Colonic mucosa (tissue), 4 donors: ENCODE measurements at regions not wholly inside any gene's neighbourhood (a gene's known extent, or its start where the extent isn't known, plus 50 kb on each side); places are given as distances from the start of the nearest gene placed in this dataset.
"Not testable (repeated sequence)": the region's sequence is repeated elsewhere in the genome, so short reads cannot be mapped to it uniquely, and the experiment has no call there.

Experiments
- DNase-seq: peaks from one replicate; pipeline ENCODE4 v3.0.0-alpha.2; 2020
- H3K27ac ChIP-seq: fragments of 200-600 bp; one replicate; pipeline ENCODE4 v1.8.0; 2021
- H3K27me3 ChIP-seq: fragments of 200-600 bp; one replicate; pipeline ENCODE4 v1.8.0; 2021
- H3K36me3 ChIP-seq: fragments of 200-600 bp; one replicate; pipeline ENCODE4 v1.8.0; 2021
- H3K4me1 ChIP-seq: fragments of 200-600 bp; one replicate; pipeline ENCODE4 v1.8.0; 2021; ENCODE audit warnings: mild to moderate bottlenecking
- H3K4me3 ChIP-seq: fragments of 200-600 bp; one replicate; pipeline ENCODE4 v1.8.0; 2021
- H3K9ac ChIP-seq, 2 donors: one replicate each; pipeline ENCODE4 v1.7.0; 2013; ENCODE audit warnings: control low read depth in 2 of 2, low read depth in 2 of 2, low read length in 2 of 2
- H3K9me3 ChIP-seq: fragments of 200-600 bp; one replicate; pipeline ENCODE4 v1.8.0; 2021
- intact Hi-C: fragments of 100-400 bp; cut with DNase I; formaldehyde crosslinking; loops from one replicate; pipeline ENCODE4 v1.14.1; 2022
- donor health status: healthy.
- donor health status: DM: no; HTN: no; CAD: no.
- donor health status: DM: no; HTN: no; CAD: no.

DNA sequence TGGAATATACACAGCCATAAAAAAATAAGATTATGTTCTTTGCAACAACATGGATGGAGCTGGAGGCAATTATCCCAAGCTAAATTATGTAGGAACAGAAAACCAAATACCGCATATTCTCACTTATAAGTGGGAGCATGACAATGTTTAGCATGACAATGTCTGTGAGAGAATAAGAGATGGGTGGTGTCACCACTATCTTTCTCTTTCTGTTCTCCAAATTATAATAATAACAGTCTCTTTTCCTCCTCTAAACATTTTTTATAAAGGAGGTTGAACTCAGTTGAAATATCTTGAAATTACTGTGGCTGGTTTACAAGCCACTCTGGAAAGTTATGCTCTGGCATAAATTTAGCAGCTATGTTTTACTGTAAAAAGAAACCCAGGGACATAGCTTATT is 108.4 kb upstream of the NBPF19 start:
- H3K9me3 ChIP-seq, intact Hi-C loops, DNase-seq, H3K4me1 ChIP-seq, H3K27me3 ChIP-seq, H3K9ac ChIP-seq, H3K27ac ChIP-seq, H3K4me3 ChIP-seq, H3K36me3 ChIP-seq: not testable (repeated sequence)

GRCh38 chr1:149367472-149368044 is 107.3 kb upstream of the NBPF19 start:
- H3K9ac ChIP-seq, H3K36me3 ChIP-seq, H3K27me3 ChIP-seq, intact Hi-C loops, H3K9me3 ChIP-seq, H3K4me3 ChIP-seq, H3K4me1 ChIP-seq, H3K27ac ChIP-seq, DNase-seq: not testable (repeated sequence)

- H3K4me3 ChIP-seq, H3K27me3 ChIP-seq, H3K4me1 ChIP-seq, DNase-seq, intact Hi-C loops, H3K27ac ChIP-seq, H3K9ac ChIP-seq, H3K36me3 ChIP-seq, H3K9me3 ChIP-seq: not testable (repeated sequence)
These were observed 106.5 kb upstream of the NBPF19 start for GRCh38 chr1:149368337-149368736.

DNA sequence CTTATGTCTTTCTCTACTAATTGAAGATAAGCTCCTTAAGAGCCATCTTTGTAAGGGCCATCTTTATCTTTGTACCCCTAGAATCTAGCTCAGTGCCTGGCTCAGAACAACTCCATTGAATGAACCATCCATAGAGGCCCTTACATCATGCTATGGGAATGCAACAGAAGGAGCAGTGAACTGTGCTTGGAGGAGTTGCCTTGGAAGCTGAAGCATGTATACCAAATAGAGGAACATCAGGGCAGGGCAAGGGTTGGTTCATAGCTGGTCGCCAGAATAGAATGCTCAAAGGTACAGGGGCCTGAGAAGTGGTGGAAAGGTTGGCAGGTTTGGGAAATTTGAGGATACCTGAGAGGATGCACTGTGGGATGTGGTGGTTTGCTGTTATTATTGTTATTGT is 105.8 kb upstream of the NBPF19 start:
- H3K27ac ChIP-seq, H3K27me3 ChIP-seq, DNase-seq, H3K4me3 ChIP-seq, intact Hi-C loops, H3K9ac ChIP-seq, H3K4me1 ChIP-seq, H3K36me3 ChIP-seq, H3K9me3 ChIP-seq: not testable (repeated sequence)

DNA sequence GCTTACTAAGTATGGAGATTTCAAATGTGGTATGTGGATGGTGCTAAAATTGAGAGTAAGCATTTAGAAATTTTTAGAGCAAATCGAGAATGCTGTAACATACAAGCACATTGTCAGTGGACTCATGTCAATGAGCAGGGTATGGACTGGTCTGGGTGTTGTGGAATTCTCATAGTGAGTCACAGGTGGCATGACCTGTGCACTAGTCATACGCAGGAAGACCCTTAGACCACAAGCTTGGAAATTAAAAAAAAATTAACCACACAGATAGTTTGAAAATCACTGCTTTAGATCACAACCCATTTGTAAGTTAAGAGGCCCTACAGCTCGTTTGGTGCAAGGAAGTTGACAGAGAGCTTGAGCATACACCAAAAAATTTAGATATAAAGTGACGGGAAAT is 102.9 kb upstream of the NBPF19 start:
- H3K4me1 ChIP-seq, intact Hi-C loops, H3K27me3 ChIP-seq, H3K9ac ChIP-seq, H3K27ac ChIP-seq, H3K36me3 ChIP-seq, H3K4me3 ChIP-seq, H3K9me3 ChIP-seq, DNase-seq: not testable (repeated sequence)

DNA sequence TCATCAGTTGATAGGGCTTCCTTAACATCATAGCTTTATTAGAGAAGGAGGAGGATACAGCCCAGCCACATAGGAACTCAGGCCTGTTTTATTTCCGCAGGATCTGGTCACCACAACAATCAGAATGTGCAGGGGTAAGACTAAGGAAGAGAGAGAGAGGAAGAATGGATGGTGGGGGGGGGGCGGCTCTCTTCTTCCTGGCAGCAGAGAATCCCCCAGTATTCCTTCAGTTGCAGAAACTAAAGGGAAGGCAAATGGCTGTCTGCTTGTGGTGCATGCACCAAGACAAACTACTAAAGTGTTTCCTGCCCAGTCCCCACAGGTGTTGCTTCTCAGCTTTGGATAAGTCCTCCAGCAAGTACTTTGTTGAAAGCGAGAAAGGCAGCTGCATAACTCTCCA is 96.4 kb upstream of the NBPF19 start:
- H3K27ac ChIP-seq, intact Hi-C loops, H3K27me3 ChIP-seq, H3K9me3 ChIP-seq, H3K9ac ChIP-seq, H3K4me3 ChIP-seq, H3K36me3 ChIP-seq, DNase-seq, H3K4me1 ChIP-seq: not testable (repeated sequence)

GRCh38 chr1:149390173-149390926 is 84.5 kb upstream of the NBPF19 start:
- H3K9me3 ChIP-seq, H3K9ac ChIP-seq, intact Hi-C loops, H3K27me3 ChIP-seq, H3K4me1 ChIP-seq, H3K36me3 ChIP-seq, H3K27ac ChIP-seq: not testable (repeated sequence)
- DNase-seq, result peak; percentile 81
- peak overlapping the region; percentile 31 for H3K4me3 ChIP-seq

DNA sequence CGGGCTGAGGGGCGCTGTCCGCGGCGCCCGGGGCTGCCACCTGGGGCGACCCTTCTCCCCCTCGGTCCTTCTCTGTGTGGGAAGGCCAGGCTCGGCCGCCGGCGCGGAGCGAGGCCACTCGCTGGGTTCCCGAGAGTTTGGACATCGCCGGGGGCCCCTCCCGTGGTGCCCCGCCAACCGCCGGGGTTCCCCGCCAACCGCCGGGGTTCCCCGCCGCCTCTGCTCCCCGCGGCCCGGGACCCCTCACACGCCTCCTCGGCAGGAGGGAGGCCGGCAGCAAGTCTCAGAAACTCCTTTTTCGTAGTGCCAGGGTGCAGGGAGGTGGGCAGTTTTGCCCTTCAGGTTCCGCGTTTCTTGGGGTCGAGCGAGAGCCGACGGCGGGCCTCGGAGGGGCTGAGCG is 83.9 kb upstream of the NBPF19 start:
- H3K9ac ChIP-seq, H3K27me3 ChIP-seq, H3K4me1 ChIP-seq, intact Hi-C loops, DNase-seq, H3K36me3 ChIP-seq, H3K27ac ChIP-seq, H3K9me3 ChIP-seq: not testable (repeated sequence)
- H3K4me3 ChIP-seq, result peak overlapping the region; percentile 31

DNA sequence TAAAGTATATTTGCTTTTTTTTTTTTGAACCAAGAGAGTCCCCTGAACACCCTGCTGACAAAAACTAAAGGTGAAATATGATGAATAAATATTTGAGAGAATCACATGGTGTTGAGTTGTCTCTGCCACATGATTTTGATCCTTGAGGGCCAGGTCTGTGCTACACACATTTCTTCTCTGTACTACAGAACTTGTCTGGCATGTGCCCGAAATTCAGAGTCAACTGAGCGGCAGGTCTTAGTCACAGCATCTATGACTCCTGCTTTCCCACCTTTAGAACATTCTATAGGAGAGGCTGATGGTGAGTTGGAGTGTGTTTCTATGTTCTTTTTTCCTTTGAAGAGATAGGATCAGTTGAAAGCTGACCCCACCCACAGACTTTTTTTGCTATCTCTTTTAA is 79.0 kb upstream of the NBPF19 start:
- intact Hi-C loops, H3K27ac ChIP-seq, H3K36me3 ChIP-seq, H3K9me3 ChIP-seq, H3K4me3 ChIP-seq, DNase-seq, H3K27me3 ChIP-seq, H3K9ac ChIP-seq, H3K4me1 ChIP-seq: not testable (repeated sequence)

DNA sequence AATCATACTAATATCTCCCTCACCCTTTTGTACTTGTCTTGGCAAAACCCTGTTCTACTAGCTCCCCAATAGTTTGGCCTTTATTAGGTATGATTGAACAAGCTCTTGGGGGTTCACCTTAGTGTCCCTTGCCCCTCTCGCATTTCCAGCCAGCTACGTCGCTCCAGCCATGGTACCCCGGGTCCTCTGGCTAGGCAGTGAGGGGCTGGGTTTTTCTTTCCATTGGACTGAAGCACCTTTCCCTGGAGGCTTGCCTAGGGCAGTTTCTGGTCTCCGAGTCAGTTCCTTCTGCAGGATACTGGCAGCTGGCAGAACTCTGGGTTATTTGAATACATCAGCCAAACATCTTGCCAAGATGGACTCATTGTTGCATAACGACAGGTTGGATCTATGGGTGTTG is 76.3 kb upstream of the NBPF19 start:
- DNase-seq, H3K27me3 ChIP-seq, H3K4me1 ChIP-seq, intact Hi-C loops, H3K36me3 ChIP-seq, H3K9ac ChIP-seq, H3K9me3 ChIP-seq, H3K4me3 ChIP-seq, H3K27ac ChIP-seq: not testable (repeated sequence)

DNA sequence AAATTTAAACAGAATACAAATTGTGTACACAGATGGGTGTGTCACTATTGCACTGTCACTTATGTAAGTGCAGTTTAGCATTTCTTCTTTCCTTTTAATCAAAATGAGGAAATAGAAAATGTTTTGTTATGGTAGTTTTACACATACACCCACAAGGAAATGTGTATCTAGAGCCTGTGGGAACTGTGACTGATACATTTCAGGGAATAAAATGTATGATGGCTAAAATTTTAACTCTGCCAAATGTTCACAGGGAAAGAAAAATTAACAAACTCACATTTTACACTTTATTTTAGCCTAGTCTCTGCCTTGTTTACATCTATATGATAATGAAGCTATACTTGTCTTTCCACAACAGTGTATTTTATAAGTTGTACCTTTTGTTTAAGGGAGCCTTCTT is 66.4 kb upstream of the NBPF19 start:
- H3K9ac ChIP-seq, H3K27ac ChIP-seq, intact Hi-C loops: not testable (repeated sequence)

GRCh38 chr1:149415373-149415772 is 59.5 kb upstream of the NBPF19 start:
- H3K4me1 ChIP-seq, H3K36me3 ChIP-seq, intact Hi-C loops, DNase-seq, H3K27ac ChIP-seq, H3K9ac ChIP-seq, H3K4me3 ChIP-seq, H3K9me3 ChIP-seq, H3K27me3 ChIP-seq: not testable (repeated sequence)

More for the DNA sequence above, 66.4 kb upstream of the NBPF19 start:
- not testable (repeated sequence) for H3K36me3 ChIP-seq, H3K9me3 ChIP-seq, H3K4me3 ChIP-seq, H3K4me1 ChIP-seq, DNase-seq, H3K27me3 ChIP-seq

GRCh38 chr1:149418782-149419181 is 56.1 kb upstream of the NBPF19 start:
- H3K4me3 ChIP-seq, DNase-seq, H3K36me3 ChIP-seq, intact Hi-C loops, H3K27me3 ChIP-seq, H3K27ac ChIP-seq, H3K9ac ChIP-seq, H3K4me1 ChIP-seq, H3K9me3 ChIP-seq: not testable (repeated sequence)

- H3K4me3 ChIP-seq, H3K4me1 ChIP-seq, DNase-seq, H3K9ac ChIP-seq, H3K9me3 ChIP-seq, H3K27ac ChIP-seq, H3K27me3 ChIP-seq, intact Hi-C loops, H3K36me3 ChIP-seq: not testable (repeated sequence)
These were observed 51.7 kb upstream of the NBPF19 start for GRCh38 chr1:149423122-149423521.
